Pancreas (tissue), 10 donors: ENCODE measurements at regions not wholly inside any gene's neighbourhood (a gene's known extent, or its start where the extent isn't known, plus 50 kb on each side); places are given as distances from the start of the nearest gene placed in this dataset.

Source experiments
- ATAC-seq, 4 donors: fragments of 200-7000 bp; cut with Tn5 transposase; one replicate each; pipeline versions ENCODE4 v1.8.0 to v1.9.1; 2020; ENCODE audit warnings: mild to moderate bottlenecking in 4 of 4, moderate library complexity in 4 of 4
- DNase-seq, 6 donors: peaks; one replicate each; pipeline ENCODE4 v3.0.0-alpha.2; 2020
- FAIRE-seq: peaks from 2 replicates; lab custom pipeline; 2012; peaks lifted over from hg19 to GRCh38; lab: Jason Lieb, UNC
- H3K27ac ChIP-seq, 4 donors: fragments of 200-600 bp; sonication (generic); 1 replicate in 3 of 4; 2 replicates in 1 of 4; pipeline versions ENCODE4 v1.5.0 to v1.8.0; 2020
- H3K27me3 ChIP-seq, 4 donors: fragments of 200-600 bp; one replicate each; pipeline ENCODE4 v1.8.0; 2021
- H3K36me3 ChIP-seq, 3 donors: fragments of 200-600 bp; sonication (generic) in 1 of 3; one replicate each; pipeline versions ENCODE4 v1.5.0 to v1.8.0; 2020 to 2021
- H3K4me1 ChIP-seq, 3 donors: fragments of 200-600 bp; one replicate each; pipeline ENCODE4 v1.8.0; 2021
- H3K4me3 ChIP-seq, 4 donors: fragments of 200-600 bp; sonication (generic) in 2 of 4; one replicate each; pipeline versions ENCODE4 v1.5.0 to v1.8.0; 2020 to 2021
- H3K9me3 ChIP-seq, 4 donors: fragments of 200-600 bp; one replicate each; pipeline ENCODE4 v1.8.0; 2021
- WGBS, 2 donors: extraction: QIAGEN DNeasy Blood & Tissue Kit; methylation state at CpG; one replicate each; pipeline ENCODE4 v1.1.7; 2013; 5-methylcytosine and 5-hydroxymethylcytosine counted together
- intact Hi-C, 3 donors: fragments of 100-400 bp; cut with DNase I; formaldehyde crosslinking; loops; one replicate each; pipeline versions ENCODE4 v1.11.1 to v1.14.2; 2022
- TF ChIP-seq, protein P1 (sequence below), 4 donors: fragments of 200-600 bp; sonication (generic) in 3 of 4; IDR thresholded peaks; one replicate each; pipeline versions ENCODE4 v1.5.0 to v1.8.0; 2021; ENCODE audit warnings: antibody characterized with exemption in 4 of 4
- donor health status: healthy with polysubstance abuse.
- donor health status: DM: no; HTN: no; CAD: no; lungs with moderate emphysema.
- donor health status: DM: no; HTN: no; CAD: no.
- donor health status: control.
- donor health status: control.
- donor health status: Bipolar disorder and iron deficiency.
- donor health status: DM: yes; HTN: yes; CAD: no.
- donor health status: DM: no; HTN: no; CAD: no.
- donor health status: DM: no; HTN: no; CAD: no.
- donor health status: DM: yes; HTN: yes; CAD: no.

DNA sequence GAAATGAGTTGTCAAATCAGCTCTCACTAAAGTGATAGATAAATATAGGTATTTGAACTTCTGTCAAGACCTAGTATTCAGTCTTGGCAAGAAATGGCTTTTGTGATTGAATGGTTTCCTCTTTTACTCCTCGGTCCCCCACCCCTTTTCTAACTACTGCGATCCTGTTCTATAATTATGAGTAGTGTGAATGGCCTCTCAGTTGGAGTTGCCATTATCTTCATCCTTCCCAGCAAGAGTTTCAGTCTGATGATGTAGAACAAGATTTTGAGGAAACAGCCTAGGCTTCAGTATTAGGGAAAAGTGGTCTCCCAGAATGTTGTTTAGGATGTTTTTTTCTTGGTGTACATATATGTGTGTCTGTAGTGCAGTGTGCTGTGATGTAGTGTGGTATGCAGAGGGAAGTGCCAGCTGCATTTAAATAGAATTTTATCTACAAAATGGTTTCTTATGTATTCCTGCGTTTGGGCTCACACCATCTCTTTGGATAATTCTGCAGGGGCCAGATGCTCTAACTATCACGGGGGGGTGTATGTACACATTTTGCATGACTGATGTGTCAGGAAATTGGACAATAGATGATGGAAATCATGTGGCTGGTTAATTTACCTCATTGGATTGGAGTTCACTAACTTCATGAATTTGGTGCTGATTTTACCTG lies 180.1 kb upstream of the MMS22L start:
- Histone ChIP-seq H3K36me3 (no peaks in the 10 kb centered on the region), H3K4me1 (no peaks in the 10 kb centered on the region), H3K27ac (no peak overlapping the region), H3K4me3 (no peak overlapping the region), H3K27me3 (no peaks in the 10 kb centered on the region), H3K9me3 (no peaks in the 10 kb centered on the region)
- FAIRE-seq (no peak), DNase-seq (no peak), ATAC-seq (no peak)
- TF ChIP-seq, protein P1, sequence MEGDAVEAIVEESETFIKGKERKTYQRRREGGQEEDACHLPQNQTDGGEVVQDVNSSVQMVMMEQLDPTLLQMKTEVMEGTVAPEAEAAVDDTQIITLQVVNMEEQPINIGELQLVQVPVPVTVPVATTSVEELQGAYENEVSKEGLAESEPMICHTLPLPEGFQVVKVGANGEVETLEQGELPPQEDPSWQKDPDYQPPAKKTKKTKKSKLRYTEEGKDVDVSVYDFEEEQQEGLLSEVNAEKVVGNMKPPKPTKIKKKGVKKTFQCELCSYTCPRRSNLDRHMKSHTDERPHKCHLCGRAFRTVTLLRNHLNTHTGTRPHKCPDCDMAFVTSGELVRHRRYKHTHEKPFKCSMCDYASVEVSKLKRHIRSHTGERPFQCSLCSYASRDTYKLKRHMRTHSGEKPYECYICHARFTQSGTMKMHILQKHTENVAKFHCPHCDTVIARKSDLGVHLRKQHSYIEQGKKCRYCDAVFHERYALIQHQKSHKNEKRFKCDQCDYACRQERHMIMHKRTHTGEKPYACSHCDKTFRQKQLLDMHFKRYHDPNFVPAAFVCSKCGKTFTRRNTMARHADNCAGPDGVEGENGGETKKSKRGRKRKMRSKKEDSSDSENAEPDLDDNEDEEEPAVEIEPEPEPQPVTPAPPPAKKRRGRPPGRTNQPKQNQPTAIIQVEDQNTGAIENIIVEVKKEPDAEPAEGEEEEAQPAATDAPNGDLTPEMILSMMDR (IDR thresholded peaks at IDR 0.05), result no peak
- intact Hi-C loops, result no loop called here
- 32 to 43% methylated on average over 4 of the region's 4 CpGs for WGBS, 2 donors

DNA sequence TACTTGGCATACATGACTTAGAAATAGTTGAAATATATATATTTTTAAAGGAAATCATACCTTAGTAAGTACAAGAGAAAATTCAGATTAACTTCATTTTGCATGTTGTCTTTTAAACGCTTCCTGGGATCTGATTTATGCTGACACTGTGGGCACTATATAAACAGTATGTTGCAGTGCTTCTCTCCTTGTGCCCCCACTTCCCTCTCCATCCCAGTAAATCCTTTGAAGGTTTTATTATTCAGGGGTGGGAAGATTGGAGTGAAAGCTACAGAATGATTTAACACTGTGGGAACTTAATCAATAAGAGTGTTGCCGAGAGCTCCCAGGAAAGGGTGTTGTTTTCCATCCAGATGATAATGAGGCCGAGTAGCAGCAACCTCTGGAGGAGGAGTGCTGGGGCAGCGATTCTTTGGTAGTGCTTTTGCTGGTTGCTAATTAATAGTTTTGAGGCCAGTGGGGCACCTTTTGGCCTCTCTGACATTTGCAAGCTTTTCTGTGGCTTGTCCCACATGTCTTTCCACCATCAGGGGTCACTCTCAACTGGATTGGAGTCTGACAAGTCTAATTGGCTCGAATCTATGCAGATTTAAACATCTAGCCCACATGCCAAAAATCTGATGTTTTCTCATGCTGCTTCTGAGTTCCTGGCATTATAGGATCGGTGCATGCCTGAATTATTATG lies 183.0 kb upstream of the MMS22L start:
- DNase-seq (no peak), FAIRE-seq (no peak), ATAC-seq (no peak)
- TF ChIP-seq, protein P1 (IDR thresholded peaks at IDR 0.05), result no peak
- Histone ChIP-seq H3K27me3 (no peaks in the 10 kb centered on the region), H3K27ac (no peak overlapping the region), H3K4me1 (no peaks in the 10 kb centered on the region), H3K9me3 (no peaks in the 10 kb centered on the region), H3K4me3 (no peak overlapping the region), H3K36me3 (no peaks in the 10 kb centered on the region)
- WGBS, 2 donors, result 26 to 27% methylated on average over 6 of the region's 6 CpGs
- intact Hi-C loops, result no loop called here

DNA sequence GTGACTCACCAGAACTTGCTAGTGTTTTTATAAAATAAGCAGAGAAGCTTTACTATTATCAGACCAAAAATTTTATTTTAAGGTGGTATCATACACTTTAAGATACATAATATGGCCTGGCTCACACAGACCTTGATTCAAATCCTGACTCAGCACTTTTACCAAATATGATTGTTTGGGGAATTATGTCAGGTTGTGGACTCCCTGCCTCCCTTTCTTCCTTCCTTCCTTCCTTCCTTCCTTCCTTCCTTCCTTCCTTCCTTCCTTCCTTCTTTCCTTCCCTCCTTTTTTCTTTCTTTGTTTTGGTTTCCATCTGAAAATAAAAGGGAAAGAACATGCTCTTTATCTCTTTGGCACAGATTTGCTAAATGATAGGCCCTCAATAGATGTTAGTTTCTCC lies 186.0 kb upstream of the MMS22L start:
- Histone ChIP-seq H3K27me3 (no peaks in the 10 kb centered on the region), H3K4me3 (no peak overlapping the region), H3K9me3 (no peaks in the 10 kb centered on the region), H3K36me3 (no peaks in the 10 kb centered on the region), H3K27ac (no peak overlapping the region), H3K4me1 (no peaks in the 10 kb centered on the region)
- no peak for ATAC-seq
- DNase-seq, result no peak
- no peak for FAIRE-seq
- intact Hi-C loops, result no loop called here
- TF ChIP-seq, protein P1 (IDR thresholded peaks at IDR 0.05), result no peak

DNA sequence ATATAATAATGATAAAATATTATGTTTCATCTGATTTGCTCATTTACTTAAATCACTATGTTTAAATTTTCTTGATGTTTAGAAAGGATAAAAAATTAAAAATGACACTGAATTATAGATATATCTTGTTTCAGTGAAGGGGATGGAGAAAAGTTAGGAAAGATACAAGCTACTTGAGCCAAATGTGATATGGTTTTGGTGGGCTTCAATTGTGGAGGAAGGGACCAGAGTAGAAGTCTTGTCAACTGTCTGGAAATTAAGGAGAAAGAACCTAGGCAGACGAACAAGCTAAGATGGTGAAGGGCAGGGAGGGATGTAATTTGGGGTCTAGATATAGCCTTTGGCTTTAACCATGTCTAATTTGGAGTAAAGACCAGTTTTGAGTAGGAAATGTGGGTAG lies 186.4 kb upstream of the MMS22L start:
- 36 to 46% methylated on average over 1 of the region's 1 CpG for WGBS, 2 donors
- FAIRE-seq (no peak), DNase-seq (no peak), ATAC-seq (no peak)
- no peak overlapping the region for H3K27ac ChIP-seq
- TF ChIP-seq, protein P1 (IDR thresholded peaks at IDR 0.05), result no peak
- no peak overlapping the region for H3K4me3 ChIP-seq
- H3K4me1 ChIP-seq, result no peaks in the 10 kb centered on the region
- no peaks in the 10 kb centered on the region for H3K27me3 ChIP-seq
- H3K9me3 ChIP-seq, result no peaks in the 10 kb centered on the region
- H3K36me3 ChIP-seq, result no peaks in the 10 kb centered on the region
- intact Hi-C loops, result no loop called here

DNA sequence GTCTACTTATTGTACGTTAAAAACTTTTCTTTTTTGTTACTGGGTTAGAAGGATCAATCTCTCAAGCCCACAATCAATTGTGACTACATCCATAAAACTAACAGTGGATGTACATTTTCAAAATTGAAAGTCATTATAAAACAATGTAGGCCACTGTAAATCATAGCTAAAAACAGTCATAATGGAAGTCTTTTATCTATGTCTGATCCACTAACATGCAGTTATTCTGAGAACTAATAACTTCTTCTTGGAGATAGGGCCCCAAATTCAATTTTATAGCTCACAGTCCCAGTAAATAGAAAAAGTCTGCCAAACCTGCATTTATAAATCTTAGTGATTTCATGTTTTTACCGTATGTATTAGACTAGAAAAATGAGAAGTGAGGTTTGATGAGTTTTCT lies 187.3 kb upstream of the MMS22L start:
- intact Hi-C loops, result no loop called here
- FAIRE-seq, result no peak
- Histone ChIP-seq H3K27ac (no peak overlapping the region), H3K27me3 (no peaks in the 10 kb centered on the region), H3K4me3 (no peak overlapping the region), H3K9me3 (no peaks in the 10 kb centered on the region), H3K4me1 (no peaks in the 10 kb centered on the region), H3K36me3 (no peaks in the 10 kb centered on the region)
- TF ChIP-seq, protein P1 (IDR thresholded peaks at IDR 0.05), result no peak
- DNase-seq, result no peak
- no peak for ATAC-seq
- 64 to 67% methylated on average over 2 of the region's 2 CpGs for WGBS, 2 donors
